HEK293T (cell line): ENCODE measurements at regions not wholly inside any gene's neighbourhood (a gene's known extent, or its start where the extent isn't known, plus 50 kb on each side); places are given as distances from the start of the nearest gene placed in this dataset.

Source experiments
- CTCF ChIA-PET: fragments of 350-600 bp; formaldehyde crosslinking; extraction: SDS; loops from one replicate; lab custom pipeline; 2021; ENCODE audit warnings: antibody characterized with exemption, inconsistent platforms; lab: Yijun Ruan, JAX
- POLR2A ChIA-PET: fragments of 350-600 bp; formaldehyde crosslinking; extraction: SDS; loops from one replicate; lab custom pipeline; 2020; ENCODE audit warnings: antibody characterized with exemption, inconsistent platforms; lab: Yijun Ruan, JAX
- DNase-seq: peaks from one replicate; pipeline ENCODE4 v3.0.0; 2012; ENCODE audit warnings: mixed read lengths; ENCODE audit errors: extremely low spot score
- ARNT ChIP-seq: fragments of 450-650 bp; IDR thresholded peaks from 2 replicates; pipeline ENCODE4 v1.6.1; 2017; ENCODE audit warnings: mild to moderate bottlenecking
- BHLHE40 ChIP-seq: fragments of 450-650 bp; IDR thresholded peaks from 2 replicates; pipeline ENCODE4 v1.6.1; 2016; ENCODE audit warnings: mild to moderate bottlenecking, moderate library complexity, borderline replicate concordance
- CTBP1 ChIP-seq: fragments of 450-650 bp; IDR thresholded peaks from 2 replicates; pipeline ENCODE4 v1.6.1; 2016; ENCODE audit warnings: borderline replicate concordance
- ELF4 ChIP-seq: fragments of 450-650 bp; IDR thresholded peaks from 2 replicates; pipeline ENCODE4 v1.6.1; 2017; ENCODE audit warnings: antibody characterized with exemption
- FOXA1 ChIP-seq: fragments of 450-650 bp; IDR thresholded peaks from 2 replicates; pipeline ENCODE4 v1.6.1; 2016; ENCODE audit warnings: mild to moderate bottlenecking
- FOXK2 ChIP-seq: fragments of 450-650 bp; IDR thresholded peaks from 2 replicates; pipeline ENCODE4 v1.6.1; 2016; ENCODE audit warnings: mild to moderate bottlenecking
- FOXM1 ChIP-seq: fragments of 450-650 bp; IDR thresholded peaks from 2 replicates; pipeline ENCODE4 v1.6.1; 2017; ENCODE audit warnings: mild to moderate bottlenecking, borderline replicate concordance
- HDGF ChIP-seq: fragments of 450-650 bp; IDR thresholded peaks from 2 replicates; pipeline ENCODE4 v1.6.1; 2017; ENCODE audit warnings: antibody characterized with exemption, borderline replicate concordance
- L3MBTL2 ChIP-seq: fragments of 450-650 bp; conservative IDR thresholded peaks from 2 replicates; pipeline ENCODE4 v1.6.1; 2016; ENCODE audit warnings: mild to moderate bottlenecking
- LEF1 ChIP-seq: fragments of 450-650 bp; IDR thresholded peaks from 2 replicates; pipeline ENCODE4 v1.6.1; 2017; ENCODE audit warnings: mild to moderate bottlenecking, borderline replicate concordance
- NFRKB ChIP-seq: fragments of 450-650 bp; IDR thresholded peaks from 2 replicates; pipeline ENCODE4 v1.6.1; 2016; ENCODE audit warnings: mild to moderate bottlenecking, moderate library complexity
- SP1 ChIP-seq: fragments of 450-650 bp; IDR thresholded peaks from 2 replicates; pipeline ENCODE4 v1.6.1; 2017
- SUZ12 ChIP-seq: fragments of 450-650 bp; IDR thresholded peaks from 2 replicates; pipeline ENCODE4 v1.6.1; 2016; ENCODE audit warnings: mild to moderate bottlenecking
- TARDBP ChIP-seq: fragments of 450-650 bp; IDR thresholded peaks from 2 replicates; pipeline ENCODE4 v1.6.1; 2016
- ZNF384 ChIP-seq: fragments of 450-650 bp; IDR thresholded peaks from 2 replicates; pipeline ENCODE4 v1.6.1; 2016
- TF ChIP-seq, protein P1 (sequence below): fragments of 450-650 bp; IDR thresholded peaks from 2 replicates; pipeline ENCODE4 v1.6.1; 2016

DNA sequence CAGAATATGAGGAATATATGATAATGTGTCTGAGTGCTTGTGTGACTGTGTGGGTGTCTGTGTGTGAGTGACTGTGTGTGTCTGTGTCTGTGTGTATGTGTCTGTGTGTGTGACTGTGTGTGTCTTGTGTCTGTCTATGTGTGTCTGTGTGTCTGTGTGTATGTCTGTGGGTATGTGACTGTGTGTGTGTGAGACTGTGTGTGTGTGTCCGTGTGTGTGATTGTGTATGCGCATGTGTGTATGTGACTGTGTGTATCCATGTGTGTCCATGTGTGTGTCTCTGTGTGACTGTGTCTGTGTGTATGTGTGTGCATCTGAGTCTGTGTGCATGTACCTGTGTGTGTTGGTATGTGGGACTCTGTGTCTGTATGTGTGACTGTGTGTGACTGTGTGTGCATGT, 1361.2 kb upstream of the TMEM132C start:
- POLR2A ChIA-PET, result no interaction called here
- no peak for DNase-seq
- TF ChIP-seq HDGF (no peak), ELF4 (no peak), FOXK2 (no peak), BHLHE40 (no peak), LEF1 (no peak), SP1 (no peak), SUZ12 (no peak), FOXA1 (no peak), NFRKB (no peak), CTBP1 (no peak), FOXM1 (no peak), TARDBP (no peak), ZNF384 (no peak), ARNT (no peak)
- TF ChIP-seq, protein P1, sequence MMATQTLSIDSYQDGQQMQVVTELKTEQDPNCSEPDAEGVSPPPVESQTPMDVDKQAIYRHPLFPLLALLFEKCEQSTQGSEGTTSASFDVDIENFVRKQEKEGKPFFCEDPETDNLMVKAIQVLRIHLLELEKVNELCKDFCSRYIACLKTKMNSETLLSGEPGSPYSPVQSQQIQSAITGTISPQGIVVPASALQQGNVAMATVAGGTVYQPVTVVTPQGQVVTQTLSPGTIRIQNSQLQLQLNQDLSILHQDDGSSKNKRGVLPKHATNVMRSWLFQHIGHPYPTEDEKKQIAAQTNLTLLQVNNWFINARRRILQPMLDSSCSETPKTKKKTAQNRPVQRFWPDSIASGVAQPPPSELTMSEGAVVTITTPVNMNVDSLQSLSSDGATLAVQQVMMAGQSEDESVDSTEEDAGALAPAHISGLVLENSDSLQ, result no peak
- CTCF ChIA-PET, result no interaction called here

DNA sequence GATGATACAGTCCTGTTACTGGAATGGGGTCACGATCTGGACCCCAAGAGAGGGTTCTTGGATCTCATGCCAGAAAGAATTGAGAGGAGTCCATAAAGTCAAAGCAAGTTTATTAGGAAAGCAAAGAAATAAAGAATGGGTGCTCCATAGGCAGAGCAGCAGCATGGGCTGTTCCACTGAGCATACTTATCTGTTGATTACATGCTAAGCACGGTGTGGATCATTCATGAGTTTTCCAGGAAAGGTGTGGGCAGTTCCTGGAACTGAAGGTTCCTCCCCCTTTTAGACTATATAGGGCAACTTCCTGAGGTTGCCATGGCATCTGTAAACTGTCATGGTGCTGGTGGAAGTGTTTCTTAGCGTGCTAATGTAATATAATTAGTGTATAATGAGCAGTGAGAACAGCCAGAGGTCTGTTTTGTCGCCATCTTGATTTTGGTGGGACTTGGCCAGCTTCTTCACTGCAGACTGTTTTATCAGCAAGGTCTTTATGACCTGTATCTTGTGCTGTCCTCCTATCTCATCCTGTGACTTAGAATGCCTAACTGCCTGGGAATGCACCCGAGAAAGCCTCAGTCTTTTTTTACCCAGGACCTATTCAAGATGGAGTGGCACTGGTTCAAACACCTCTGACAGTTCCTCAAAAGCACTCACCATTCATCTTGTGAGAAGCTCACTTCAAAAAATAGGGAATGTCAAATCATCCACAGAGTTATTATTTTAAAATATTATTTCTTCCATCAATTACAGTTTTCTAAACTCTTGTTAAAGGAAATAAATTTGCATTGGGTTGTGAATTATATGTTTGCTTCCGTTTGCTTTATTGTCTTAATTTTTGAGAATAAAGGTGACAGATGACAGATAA, 1358.8 kb upstream of the TMEM132C start:
- TF ChIP-seq L3MBTL2, result no peak
- no peak for TF ChIP-seq HDGF
- TF ChIP-seq SUZ12, result no peak
- no peak for TF ChIP-seq ELF4
- TF ChIP-seq CTBP1, result no peak
- no peak for TF ChIP-seq BHLHE40
- no peak for TF ChIP-seq FOXK2
- TF ChIP-seq ZNF384, result no peak
- no peak for TF ChIP-seq SP1
- TF ChIP-seq FOXM1, result no peak
- no peak for TF ChIP-seq ARNT
- TF ChIP-seq, protein P1, result no peak
- TF ChIP-seq FOXA1, result no peak
- no peak for DNase-seq
- ChIA-PET POLR2A (no interaction called here), CTCF (no interaction called here)

DNA sequence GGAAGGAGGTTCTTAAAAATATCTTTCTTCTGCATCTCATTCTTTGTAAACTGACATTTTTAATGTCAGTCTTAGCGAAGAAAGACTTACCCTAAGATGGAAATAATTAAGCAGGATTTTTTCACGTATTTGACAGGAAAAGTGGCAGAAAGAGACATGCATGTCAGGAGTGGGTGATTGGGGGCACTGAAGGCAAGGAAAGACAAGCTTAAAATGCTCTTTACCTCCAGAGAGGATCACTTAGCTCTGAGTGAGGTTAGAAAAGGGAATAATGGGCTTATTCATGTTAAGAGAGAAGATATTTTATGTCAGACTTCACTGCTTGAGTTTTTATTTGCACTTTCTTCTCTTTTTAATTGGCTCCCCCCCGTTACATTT, 1358.2 kb upstream of the TMEM132C start:
- TF ChIP-seq HDGF (no peak), FOXM1 (no peak)
- POLR2A ChIA-PET, result no interaction called here
- CTCF ChIA-PET, result no interaction called here
- no peak for DNase-seq

DNA sequence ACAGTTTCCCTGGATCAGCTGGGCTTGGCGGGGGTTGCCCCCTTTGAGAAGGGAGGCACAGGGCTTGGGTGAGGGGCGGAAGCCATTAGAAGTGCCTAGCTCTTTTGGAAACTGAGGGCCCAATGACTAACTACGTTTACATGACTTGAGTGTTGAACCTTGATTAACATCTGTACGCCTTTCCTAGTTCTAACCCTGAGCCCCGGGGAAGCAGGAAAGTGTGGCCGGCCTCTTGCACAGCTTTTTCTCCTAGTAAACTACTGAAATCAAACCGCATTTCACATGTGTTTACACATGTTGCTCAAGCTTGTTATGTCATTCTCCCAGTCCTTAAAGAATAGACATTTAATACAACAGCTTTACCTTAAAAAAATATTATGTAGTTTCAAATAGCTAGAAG, 1356.4 kb upstream of the TMEM132C start:
- CTCF ChIA-PET, result no interaction called here
- no peak for TF ChIP-seq ARNT
- TF ChIP-seq FOXM1, result no peak
- no peak for TF ChIP-seq LEF1
- TF ChIP-seq SUZ12, result no peak
- TF ChIP-seq FOXK2, result no peak
- TF ChIP-seq CTBP1, result no peak
- TF ChIP-seq NFRKB, result no peak
- TF ChIP-seq, protein P1, result no peak
- TF ChIP-seq ZNF384, result no peak
- TF ChIP-seq HDGF, result no peak
- no peak for TF ChIP-seq L3MBTL2
- TF ChIP-seq BHLHE40, result no peak
- TF ChIP-seq ELF4, result no peak

DNA sequence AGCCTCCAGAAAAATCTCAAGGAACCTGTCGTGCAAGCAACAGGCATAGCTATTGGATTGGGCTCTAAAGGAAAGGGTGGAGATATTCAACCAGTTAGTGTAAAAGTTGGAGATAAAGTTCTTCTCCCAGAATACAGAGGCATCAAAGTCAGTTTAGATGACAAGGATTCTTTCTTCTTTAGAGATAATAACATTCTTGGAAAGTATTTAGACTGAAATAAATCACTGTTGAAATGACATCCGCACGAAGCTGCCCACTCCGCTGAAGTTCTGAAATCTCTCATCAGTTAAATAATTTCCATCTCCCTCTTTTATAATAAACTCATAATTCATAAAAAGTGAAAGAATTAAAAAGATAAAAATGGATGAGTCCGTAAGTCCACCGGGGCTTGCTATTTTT, 1354.9 kb upstream of the TMEM132C start:
- POLR2A ChIA-PET, result no interaction called here
- CTCF ChIA-PET, result no interaction called here
- TF ChIP-seq L3MBTL2 (no peak), ELF4 (no peak), FOXA1 (no peak), CTBP1 (no peak), NFRKB (no peak), ZNF384 (no peak), BHLHE40 (no peak), FOXK2 (no peak), ARNT (no peak), SP1 (no peak), TARDBP (no peak), LEF1 (no peak), FOXM1 (no peak), SUZ12 (no peak), HDGF (no peak)
- TF ChIP-seq, protein P1, result no peak
- no peak for DNase-seq

More for the DNA sequence above, 1356.4 kb upstream of the TMEM132C start:
- POLR2A ChIA-PET, result no interaction called here
- DNase-seq, result no peak
